ENCODE measurements at regions not wholly inside any gene's neighbourhood (a gene's known extent, or its start where the extent isn't known, plus 50 kb on each side); places are given as distances from the start of the nearest gene placed in this dataset.
"Not testable (repeated sequence)": the region's sequence is repeated elsewhere in the genome, so short reads cannot be mapped to it uniquely, and the experiment has no call there.

DNA sequence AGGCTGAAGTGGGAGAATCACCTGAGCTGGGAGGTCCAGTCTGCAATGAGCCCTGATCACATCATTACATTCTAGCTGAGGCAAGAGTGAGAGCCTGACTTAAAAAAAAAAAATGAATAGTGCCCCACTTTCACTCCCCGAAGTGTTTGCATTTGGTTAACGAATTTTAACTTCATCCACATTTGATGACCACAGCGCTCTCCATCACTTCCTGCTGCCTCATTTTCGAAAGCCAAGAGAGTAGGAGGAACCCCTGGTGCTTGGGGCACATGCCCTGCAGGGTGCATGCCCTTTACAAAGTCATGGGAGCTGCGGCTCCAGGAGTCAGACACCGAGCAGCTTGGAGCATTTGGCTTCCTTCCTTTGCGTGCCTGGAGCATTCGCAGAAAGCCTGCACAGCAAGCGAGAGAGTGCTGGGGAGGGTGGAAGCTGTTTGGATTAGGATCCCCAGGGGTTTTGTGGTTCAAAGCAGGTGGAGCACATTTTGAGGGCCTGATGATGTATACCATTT is 119.1 kb upstream of the METTL14 start:
- H3K4me1 ChIP-seq (ENCODE audit: insufficient read depth, low read length); H3K9ac ChIP-seq (ENCODE audit: low read depth, low read length); H3K36me3 ChIP-seq (ENCODE audit: insufficient read depth, low read length); H3K27me3 ChIP-seq (ENCODE audit: insufficient read depth, low read length); H3K9me3 ChIP-seq (ENCODE audit: insufficient read depth, low read depth, low read length); H3K4me3 ChIP-seq (ENCODE audit: low read length): not testable (repeated sequence)
- peak overlapping the region; percentile 16; the same call in 1 of the 2 replicates for H3K27ac ChIP-seq (ENCODE audit: low read depth, low read length)
- 16% methylated on average over 9 of the region's 9 CpGs for WGBS

DNA sequence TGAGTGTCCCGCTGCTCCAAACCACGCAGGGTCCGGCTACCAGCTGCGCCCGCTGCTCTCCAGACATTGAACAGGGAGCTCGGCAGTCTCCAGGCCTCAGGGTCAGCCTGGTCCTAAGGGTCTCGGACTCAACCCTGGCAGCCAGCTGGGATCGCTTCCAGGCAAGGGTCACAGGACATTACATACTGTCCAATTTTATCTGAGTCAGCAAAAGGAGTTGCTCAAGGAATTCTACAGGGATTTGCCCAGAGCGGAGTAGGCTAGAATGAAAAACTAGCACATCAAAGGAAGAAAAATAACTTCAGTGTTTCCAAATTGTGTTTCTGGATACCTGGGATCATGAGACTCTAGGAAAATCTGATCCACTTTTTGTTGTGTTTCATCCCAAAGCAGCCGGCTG is 112.2 kb upstream of the METTL14 start:
- not testable (repeated sequence) for H3K27me3 ChIP-seq (ENCODE audit: insufficient read depth, low read length); H3K9ac ChIP-seq (ENCODE audit: low read depth, low read length); H3K27ac ChIP-seq (ENCODE audit: low read depth, low read length); H3K36me3 ChIP-seq (ENCODE audit: insufficient read depth, low read length); H3K9me3 ChIP-seq (ENCODE audit: insufficient read depth, low read depth, low read length); H3K4me1 ChIP-seq (ENCODE audit: insufficient read depth, low read length); H3K4me3 ChIP-seq (ENCODE audit: low read length)
- WGBS = 94% methylated on average over 10 of the region's 10 CpGs

DNA sequence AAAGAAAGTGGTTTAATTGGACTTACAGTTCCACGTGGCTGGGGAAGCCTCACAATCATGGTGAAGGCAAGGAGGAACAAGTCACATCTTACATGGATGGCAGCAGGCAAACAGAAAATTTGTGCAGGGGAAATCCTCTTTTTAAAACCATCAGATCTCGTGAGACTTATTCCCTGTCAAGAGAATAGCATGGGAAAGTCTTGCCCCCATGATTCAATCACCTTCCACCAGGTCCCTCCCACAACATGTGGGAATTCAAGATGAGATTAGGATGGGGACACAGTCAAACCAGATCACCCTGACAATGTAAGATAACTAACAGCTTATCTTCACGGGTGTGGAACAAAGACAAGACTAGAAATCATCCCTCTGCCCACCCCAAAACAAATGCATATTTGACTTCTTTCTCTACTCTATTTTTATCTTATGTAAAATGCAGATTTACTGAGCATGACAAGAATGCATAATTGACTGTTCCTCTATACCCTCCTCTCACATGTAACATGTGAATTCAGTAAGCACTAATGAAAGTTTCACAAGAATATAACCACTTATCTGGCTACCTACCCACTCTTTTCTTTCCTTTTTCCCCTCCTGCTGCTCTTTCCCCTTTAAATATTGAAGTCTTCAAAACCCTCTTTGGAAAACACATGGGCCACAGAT is 110.8 kb upstream of the METTL14 start:
- not testable (repeated sequence) for H3K4me1 ChIP-seq (ENCODE audit: insufficient read depth, low read length); H3K9ac ChIP-seq (ENCODE audit: low read depth, low read length); H3K27ac ChIP-seq (ENCODE audit: low read depth, low read length); H3K27me3 ChIP-seq (ENCODE audit: insufficient read depth, low read length); H3K4me3 ChIP-seq (ENCODE audit: low read length); H3K36me3 ChIP-seq (ENCODE audit: insufficient read depth, low read length); H3K9me3 ChIP-seq (ENCODE audit: insufficient read depth, low read depth, low read length)
- 69% methylated on average over 2 of the region's 3 CpGs for WGBS

DNA sequence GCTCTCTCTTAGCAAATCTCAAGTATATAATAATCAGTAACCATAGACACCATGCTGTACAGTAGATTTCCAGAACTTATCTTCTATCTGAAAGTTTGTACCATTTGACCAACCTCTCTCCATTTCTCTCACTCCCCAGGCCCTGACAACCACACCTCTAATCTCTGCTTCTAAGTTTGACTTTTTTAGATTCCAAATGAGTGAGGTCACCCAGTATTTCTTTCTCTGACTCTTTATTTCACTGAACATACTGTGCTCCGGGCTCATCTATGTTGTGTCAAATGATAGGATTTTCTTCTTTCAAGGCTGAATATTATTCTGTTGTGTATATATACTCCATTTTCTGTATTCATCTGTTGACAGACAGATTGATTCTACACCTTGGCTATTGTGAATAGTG is 110.1 kb upstream of the METTL14 start:
- H3K27ac ChIP-seq (ENCODE audit: low read depth, low read length); H3K9me3 ChIP-seq (ENCODE audit: insufficient read depth, low read depth, low read length); H3K9ac ChIP-seq (ENCODE audit: low read depth, low read length); H3K36me3 ChIP-seq (ENCODE audit: insufficient read depth, low read length); H3K4me1 ChIP-seq (ENCODE audit: insufficient read depth, low read length); H3K4me3 ChIP-seq (ENCODE audit: low read length); H3K27me3 ChIP-seq (ENCODE audit: insufficient read depth, low read length): not testable (repeated sequence)
- no CpG with 5 or more reads among the region's 1 CpG for WGBS

DNA sequence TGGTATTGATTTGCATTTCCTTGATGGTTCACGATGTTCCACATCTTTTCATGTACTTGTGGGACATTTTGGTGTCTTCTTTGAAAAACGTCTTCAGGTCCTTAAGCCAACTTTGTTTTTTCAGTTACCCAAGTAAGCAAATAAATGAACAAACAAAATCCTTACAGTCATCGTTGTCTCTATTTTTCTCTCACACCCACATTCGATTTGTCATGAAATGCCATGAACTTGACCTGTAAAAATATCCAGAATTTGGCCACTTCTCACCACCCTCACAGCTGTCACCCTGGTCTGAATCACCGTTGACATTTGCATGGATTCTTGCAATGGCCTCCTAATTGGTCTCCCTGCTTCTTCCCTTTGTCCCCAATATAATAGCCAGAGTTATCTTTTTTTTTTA is 109.5 kb upstream of the METTL14 start:
- not testable (repeated sequence) for H3K27ac ChIP-seq (ENCODE audit: low read depth, low read length); H3K4me1 ChIP-seq (ENCODE audit: insufficient read depth, low read length); H3K4me3 ChIP-seq (ENCODE audit: low read length); H3K36me3 ChIP-seq (ENCODE audit: insufficient read depth, low read length); H3K27me3 ChIP-seq (ENCODE audit: insufficient read depth, low read length); H3K9me3 ChIP-seq (ENCODE audit: insufficient read depth, low read depth, low read length); H3K9ac ChIP-seq (ENCODE audit: low read depth, low read length)
- 85% methylated on average over 5 of the region's 5 CpGs for WGBS

DNA sequence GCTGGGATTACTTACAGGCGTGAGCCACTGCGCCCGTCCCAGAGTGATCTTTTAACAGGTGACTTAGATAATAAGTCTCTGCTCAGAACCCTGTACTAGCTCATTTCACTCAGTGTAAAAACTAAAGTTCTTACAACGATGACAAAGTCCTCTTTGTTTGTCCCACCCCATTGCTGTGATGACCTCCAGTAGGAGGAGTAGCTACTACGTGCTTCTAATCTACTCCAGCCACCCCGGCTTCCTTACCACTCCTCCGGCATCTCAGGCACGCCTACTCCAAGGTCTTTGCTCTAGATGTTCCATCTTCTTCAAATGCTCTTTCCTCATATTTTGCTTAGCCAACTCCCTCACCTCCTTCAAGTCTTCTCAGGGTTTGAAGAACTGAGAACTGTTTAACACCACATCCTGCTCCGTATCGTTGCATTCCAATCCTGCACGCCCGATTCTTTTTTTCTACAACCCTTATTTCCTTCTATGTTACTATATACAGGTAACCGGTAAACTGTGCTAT is 108.4 kb upstream of the METTL14 start:
- H3K36me3 ChIP-seq (ENCODE audit: insufficient read depth, low read length); H3K27ac ChIP-seq (ENCODE audit: low read depth, low read length); H3K4me1 ChIP-seq (ENCODE audit: insufficient read depth, low read length); H3K9ac ChIP-seq (ENCODE audit: low read depth, low read length); H3K9me3 ChIP-seq (ENCODE audit: insufficient read depth, low read depth, low read length); H3K4me3 ChIP-seq (ENCODE audit: low read length); H3K27me3 ChIP-seq (ENCODE audit: insufficient read depth, low read length): not testable (repeated sequence)
- WGBS = 96% methylated on average over 12 of the region's 13 CpGs

DNA sequence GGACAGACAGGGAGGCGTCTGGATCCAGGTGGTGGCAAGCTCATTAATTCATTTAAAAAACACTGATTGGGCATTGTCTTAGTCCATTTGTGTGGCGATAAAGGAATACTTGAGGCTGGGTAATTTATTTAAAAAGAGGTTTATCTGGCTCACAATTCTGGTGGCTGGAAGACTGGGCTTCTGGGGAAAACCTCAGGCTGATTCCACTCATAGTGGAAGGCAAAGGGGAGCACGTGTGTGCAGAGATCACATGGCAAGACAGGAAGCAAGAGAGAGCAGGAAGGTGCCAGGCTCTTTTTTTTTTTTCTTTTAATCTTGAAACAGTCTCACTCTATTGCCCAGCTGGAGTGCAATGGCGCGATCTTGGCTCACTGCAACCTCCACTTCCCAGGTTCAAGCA is 100.2 kb upstream of the METTL14 start:
- H3K4me1 ChIP-seq (ENCODE audit: insufficient read depth, low read length) = peaks cover 11% of the 10 kb centered on the region; the same call in 1 of the 2 replicates
- no peaks in the 10 kb centered on the region for H3K9me3 ChIP-seq (ENCODE audit: insufficient read depth, low read depth, low read length)
- H3K27ac ChIP-seq (ENCODE audit: low read depth, low read length) = no peak overlapping the region
- no peak overlapping the region for H3K9ac ChIP-seq (ENCODE audit: low read depth, low read length)
- no peaks in the 10 kb centered on the region for H3K36me3 ChIP-seq (ENCODE audit: insufficient read depth, low read length)
- no peaks in the 10 kb centered on the region for H3K27me3 ChIP-seq (ENCODE audit: insufficient read depth, low read length)
- 87% methylated on average over 5 of the region's 5 CpGs for WGBS
- H3K4me3 ChIP-seq (ENCODE audit: low read length) = no peak overlapping the region

DNA sequence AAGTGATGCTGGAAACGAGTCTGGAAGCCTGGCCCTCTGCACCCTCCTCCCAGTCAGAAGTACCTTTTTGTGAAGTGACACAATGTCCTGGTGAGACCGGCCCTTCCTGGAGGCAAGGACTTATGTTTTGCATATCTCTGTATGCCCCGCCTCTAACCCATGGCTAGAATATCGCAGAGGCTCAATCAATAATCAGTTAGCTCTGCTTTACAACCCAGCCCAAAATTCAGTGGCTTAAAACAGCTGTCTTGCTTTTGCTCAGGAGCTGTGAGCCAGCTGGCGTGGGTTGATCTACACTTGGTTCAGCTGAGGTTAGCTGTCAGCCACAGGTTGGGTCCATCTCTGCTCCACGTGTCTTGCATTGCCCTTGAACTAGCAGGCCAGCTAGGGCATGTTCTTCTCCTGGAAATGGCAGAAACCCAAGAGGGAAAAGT is 98.8 kb upstream of the METTL14 start:
- WGBS = 78% methylated on average over 6 of the region's 6 CpGs
- Histone ChIP-seq H3K27ac (ENCODE audit: low read depth, low read length) (no peak overlapping the region), H3K4me1 (ENCODE audit: insufficient read depth, low read length) (peaks cover 14% of the 10 kb centered on the region), H3K9ac (ENCODE audit: low read depth, low read length) (no peak overlapping the region), H3K36me3 (ENCODE audit: insufficient read depth, low read length) (no peaks in the 10 kb centered on the region), H3K9me3 (ENCODE audit: insufficient read depth, low read depth, low read length) (no peaks in the 10 kb centered on the region), H3K27me3 (ENCODE audit: insufficient read depth, low read length) (no peaks in the 10 kb centered on the region), H3K4me3 (ENCODE audit: low read length) (no peak overlapping the region)

DNA sequence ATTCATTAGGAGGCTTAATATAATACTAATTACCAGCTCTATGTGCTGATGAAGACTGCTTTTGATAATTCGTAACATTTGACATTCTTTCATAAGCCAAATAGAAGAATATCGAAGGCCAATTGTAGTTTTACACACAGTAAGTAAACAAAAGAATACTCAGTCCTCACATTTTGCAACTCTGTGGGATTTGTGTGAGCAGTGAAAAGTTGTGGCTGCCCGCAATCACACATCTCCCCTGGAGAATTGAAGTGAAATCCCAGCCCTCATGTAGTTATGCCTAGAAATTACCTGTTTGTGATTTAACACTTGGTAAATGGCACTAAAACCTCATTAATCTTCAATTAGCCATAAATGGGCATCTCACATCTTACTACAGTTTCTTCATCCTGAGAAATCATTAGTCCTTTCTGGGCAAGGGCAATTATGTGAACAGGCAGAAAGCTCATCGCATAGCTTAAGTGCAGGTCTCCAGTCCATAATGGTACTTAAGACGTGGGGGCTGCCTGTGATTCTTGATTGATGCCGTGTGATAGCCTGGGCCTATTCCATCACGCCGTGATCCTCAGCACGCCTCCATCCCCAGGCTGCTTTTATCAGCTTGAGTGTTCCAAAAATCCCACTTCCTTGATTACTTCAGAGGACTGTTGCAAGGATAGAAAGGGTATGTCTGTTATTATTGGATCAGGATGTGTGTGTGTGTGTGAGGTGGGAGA is 97.9 kb upstream of the METTL14 start:
- Histone ChIP-seq H3K4me3 (ENCODE audit: low read length) (no peak overlapping the region), H3K36me3 (ENCODE audit: insufficient read depth, low read length) (no peaks in the 10 kb centered on the region), H3K9me3 (ENCODE audit: insufficient read depth, low read depth, low read length) (no peaks in the 10 kb centered on the region), H3K4me1 (ENCODE audit: insufficient read depth, low read length) (peaks cover 14% of the 10 kb centered on the region), H3K9ac (ENCODE audit: low read depth, low read length) (no peak overlapping the region), H3K27me3 (ENCODE audit: insufficient read depth, low read length) (no peaks in the 10 kb centered on the region), H3K27ac (ENCODE audit: low read depth, low read length) (no peak overlapping the region)
- 96% methylated on average over 7 of the region's 9 CpGs for WGBS

DNA sequence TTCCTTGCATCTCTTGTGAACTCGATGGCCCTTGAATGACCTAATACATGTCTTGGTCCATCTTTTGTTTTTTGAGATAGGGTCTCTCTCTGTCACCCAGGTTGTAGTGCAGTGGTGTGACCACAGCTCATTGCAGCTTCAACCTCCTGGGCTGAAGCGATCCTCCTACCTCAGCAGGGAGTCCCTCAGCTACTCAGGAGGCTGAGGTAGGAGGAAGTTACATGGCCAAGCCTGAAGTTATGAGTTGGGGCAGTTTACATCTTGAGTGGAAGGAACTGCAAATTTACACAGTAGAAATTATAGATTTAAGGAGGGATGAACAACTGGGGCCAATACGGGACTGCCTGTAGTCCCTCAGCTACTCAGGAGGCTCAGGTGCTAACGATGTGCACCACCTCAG is 97.2 kb upstream of the METTL14 start:
- Histone ChIP-seq H3K36me3 (ENCODE audit: insufficient read depth, low read length) (no peaks in the 10 kb centered on the region), H3K9ac (ENCODE audit: low read depth, low read length) (no peak overlapping the region), H3K4me3 (ENCODE audit: low read length) (no peak overlapping the region), H3K9me3 (ENCODE audit: insufficient read depth, low read depth, low read length) (no peaks in the 10 kb centered on the region), H3K4me1 (ENCODE audit: insufficient read depth, low read length) (peaks cover 14% of the 10 kb centered on the region), H3K27me3 (ENCODE audit: insufficient read depth, low read length) (no peaks in the 10 kb centered on the region), H3K27ac (ENCODE audit: low read depth, low read length) (no peak overlapping the region)
- 82% methylated on average over 4 of the region's 4 CpGs for WGBS

DNA sequence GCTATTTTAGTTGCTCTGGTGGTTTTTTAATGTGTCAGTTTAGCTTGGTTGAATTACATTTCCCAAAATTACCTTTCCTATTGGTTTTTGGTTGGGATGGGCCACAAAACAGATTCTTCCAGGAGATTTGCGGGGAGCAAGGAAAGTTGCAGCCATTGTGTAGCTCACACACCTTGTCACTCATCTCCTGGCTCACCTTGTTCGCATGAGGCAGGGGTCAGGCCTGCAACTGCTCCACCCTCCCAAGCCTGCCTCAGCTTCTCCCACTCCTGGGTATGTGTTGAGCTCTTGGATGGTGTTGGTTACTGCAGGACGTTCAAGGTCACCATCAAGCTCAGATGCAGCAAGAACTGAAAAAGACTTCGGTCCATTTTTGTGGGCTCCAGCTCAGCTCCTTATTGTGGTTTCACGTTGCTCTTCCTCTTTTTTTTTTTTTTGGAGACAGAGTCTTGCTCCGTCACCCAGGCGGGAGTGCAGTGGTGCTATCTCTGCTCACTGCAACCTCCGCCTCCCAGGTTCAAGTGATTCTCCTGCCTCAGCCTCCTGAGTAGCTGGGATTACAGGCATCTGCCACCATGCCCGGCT is 95.6 kb upstream of the METTL14 start:
- 92% methylated on average over 9 of the region's 9 CpGs for WGBS
- H3K27me3 ChIP-seq (ENCODE audit: insufficient read depth, low read length) = no peaks in the 10 kb centered on the region
- no peak overlapping the region for H3K4me3 ChIP-seq (ENCODE audit: low read length)
- H3K4me1 ChIP-seq (ENCODE audit: insufficient read depth, low read length) = peaks cover 14% of the 10 kb centered on the region
- no peaks in the 10 kb centered on the region for H3K36me3 ChIP-seq (ENCODE audit: insufficient read depth, low read length)
- no peak overlapping the region for H3K27ac ChIP-seq (ENCODE audit: low read depth, low read length)
- H3K9ac ChIP-seq (ENCODE audit: low read depth, low read length) = no peak overlapping the region
- no peaks in the 10 kb centered on the region for H3K9me3 ChIP-seq (ENCODE audit: insufficient read depth, low read depth, low read length)

Measured in HUES64 (cell line).